DMS 273 treated with DMSO at 0.1 percent for 48 hours (cell line): ENCODE measurements at regions not wholly inside any gene's neighbourhood (a gene's known extent, or its start where the extent isn't known, plus 50 kb on each side); places are given as distances from the start of the nearest gene placed in this dataset.

Experiments used
- DNase-seq: peaks from one replicate; lab custom pipeline; 2025; lab: John Stamatoyannopoulos, UW

DNA sequence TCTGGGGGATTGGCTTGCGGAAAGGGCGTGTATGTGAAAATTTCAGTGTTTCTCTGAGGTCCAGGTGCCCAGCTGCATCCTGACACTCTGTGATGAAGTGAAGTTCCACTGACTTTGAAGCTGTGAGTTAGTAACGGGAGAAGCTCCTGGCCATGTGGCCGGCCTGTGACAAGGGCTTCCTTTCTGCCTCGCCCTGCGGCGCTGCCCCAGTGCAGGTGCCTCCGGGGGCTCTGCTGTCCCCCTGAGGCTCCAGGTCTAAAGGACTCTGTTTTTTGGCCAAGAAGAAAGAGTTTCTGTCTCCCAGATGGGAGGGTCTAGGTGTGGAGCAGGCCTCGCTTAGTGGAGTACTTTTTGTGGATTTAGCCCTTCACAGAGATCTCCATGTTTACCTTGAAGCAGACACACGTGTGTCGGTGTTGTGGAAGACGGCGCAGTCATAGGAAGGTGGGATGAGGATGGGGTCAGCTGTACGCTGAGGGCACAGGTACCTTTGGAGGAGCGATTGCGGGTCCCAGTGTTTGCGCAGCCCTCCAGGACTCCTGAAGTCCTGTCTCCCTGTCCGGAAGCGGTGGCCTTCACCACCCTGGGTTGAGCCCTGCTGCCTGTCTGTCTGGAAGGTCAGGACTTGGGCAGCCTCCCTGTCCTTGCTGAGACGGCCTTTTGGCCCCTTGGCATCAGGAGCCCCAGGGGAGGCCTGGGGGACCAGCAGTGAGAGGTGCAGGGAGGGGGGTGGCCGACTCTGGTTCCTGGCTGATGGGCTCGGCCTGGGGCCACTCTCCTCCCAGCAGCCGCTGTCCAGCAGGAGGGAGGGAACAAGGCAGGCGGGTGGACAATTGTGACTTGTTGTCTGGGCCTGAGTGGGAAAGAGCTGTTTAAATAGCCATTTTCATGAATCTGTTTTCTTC is 1249.3 kb downstream of the BRD1 start:
- DNase-seq: no peak

DNA sequence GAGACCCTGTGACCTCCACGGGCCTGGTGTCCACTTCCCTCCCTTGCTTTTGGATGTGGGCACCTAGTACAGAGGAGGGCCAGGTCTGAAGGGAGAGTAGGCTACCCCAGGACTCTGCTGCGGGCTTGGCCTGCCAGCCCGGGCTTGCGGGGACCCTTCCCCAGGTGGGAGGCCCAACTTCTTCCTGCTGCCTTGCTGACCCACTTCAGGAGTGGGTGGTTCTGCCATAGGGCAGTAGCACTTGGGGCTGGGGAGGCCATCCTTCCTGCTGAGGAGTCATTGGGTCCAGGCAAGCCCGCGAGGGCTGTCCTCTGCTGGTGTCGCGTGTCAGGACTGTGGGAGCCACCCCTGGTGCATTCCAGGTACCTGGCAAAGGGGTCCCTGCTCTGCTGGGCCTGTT is 1250.0 kb downstream of the BRD1 start:
- no peak for DNase-seq

DNA sequence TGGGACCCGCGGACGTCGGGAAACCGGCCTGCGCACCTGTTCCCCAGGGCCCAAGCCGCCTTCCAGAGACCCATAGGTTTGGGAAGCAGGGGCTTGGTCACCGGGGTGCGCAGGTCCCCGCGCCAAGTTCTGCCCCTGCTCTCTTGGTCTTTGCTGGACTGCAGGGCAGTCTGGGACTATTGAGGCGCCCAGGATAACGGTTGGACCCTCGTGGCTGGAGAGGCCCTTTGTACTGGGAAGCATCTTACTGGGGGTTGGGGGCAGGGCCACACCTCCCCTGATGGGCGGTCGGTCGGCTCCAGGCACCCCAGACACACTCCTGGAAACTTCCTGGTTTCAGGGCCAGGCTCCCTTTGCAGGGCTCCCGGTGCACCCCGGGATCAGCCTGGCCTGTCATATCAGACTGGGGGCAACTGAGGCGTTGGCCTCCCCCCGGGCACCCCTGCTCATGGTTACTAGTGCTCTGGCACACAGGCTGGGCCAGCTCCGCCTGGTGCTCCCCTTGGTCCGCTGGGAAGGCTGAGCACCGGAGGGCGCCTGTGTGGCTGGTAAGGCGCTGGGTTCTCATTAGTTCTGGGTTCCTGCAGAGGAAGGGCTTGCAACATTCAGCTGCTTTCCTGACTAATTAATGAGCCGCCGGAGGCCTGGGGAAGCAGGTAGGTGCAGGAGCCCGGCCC is 1250.5 kb downstream of the BRD1 start:
- DNase-seq: no peak

DNA sequence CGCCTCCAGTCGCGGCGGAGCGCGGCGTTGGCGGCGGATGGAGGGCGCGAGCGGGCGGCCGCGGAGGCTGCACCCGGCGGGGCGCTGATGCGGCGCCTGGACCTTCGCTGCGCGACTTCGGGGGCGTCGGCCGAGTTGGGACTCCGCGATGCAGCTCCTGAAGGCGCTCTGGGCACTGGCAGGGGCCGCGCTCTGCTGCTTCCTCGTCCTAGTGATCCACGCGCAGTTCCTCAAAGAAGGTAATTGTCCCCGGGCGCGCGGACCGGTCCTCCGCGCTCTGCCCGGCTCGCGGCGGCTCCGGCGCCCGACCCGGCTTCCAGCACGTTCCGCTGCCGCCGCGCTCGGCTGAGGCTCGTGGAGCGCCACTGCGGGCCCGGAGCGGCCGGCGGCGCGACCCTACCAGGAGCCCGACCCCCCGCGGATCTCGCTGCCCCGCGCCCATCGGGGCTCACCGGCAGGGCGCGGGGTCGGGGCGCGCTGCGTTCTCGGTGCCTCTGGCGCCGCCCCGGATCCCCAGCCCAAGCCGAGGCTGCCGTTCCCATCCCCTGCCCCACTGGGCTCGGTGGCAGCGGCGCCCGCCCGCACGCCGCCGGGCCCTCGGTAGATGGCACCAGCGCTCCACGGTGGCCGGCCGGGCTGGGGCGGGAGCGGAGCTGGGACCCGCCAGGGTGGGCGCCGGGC is 1251.2 kb downstream of the BRD1 start:
- DNase-seq: no peak

DNA sequence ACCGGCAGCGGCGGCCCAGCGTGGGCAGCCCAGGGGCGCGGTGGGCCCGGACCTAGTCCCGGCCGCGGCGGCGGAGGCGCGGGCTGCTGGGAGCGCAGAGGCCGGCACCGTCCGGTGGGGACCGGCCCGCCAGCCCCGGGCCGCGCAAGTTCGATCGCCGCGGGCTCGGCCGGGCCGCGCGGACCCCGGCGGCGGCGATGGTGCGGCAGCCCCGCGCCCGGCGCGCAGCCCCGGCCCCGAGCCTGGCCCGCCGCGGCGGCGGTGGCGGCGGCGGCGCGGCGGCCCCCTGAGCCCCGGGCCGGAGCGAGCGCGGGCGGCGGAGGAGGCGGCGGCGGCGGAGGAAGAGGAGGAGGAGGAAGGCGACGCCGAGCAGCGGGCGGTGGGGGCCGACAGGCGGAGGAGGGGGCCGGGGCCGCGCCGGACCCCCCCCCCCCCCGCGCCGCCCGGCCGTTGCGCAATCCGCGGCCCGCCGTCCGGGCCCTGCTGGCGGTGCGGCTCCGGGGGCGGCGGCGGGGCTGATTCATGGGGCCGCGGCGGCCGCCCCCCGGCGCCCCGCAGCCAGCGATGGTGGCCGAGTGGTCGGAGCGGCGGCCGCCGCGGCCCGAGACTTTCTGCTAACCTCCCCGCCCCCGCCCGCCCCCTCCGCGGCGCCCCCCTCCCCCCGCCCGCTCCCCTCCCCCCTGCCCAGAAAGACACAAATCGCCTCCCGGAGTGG is 1251.9 kb downstream of the BRD1 start:
- no peak for DNase-seq

DNA sequence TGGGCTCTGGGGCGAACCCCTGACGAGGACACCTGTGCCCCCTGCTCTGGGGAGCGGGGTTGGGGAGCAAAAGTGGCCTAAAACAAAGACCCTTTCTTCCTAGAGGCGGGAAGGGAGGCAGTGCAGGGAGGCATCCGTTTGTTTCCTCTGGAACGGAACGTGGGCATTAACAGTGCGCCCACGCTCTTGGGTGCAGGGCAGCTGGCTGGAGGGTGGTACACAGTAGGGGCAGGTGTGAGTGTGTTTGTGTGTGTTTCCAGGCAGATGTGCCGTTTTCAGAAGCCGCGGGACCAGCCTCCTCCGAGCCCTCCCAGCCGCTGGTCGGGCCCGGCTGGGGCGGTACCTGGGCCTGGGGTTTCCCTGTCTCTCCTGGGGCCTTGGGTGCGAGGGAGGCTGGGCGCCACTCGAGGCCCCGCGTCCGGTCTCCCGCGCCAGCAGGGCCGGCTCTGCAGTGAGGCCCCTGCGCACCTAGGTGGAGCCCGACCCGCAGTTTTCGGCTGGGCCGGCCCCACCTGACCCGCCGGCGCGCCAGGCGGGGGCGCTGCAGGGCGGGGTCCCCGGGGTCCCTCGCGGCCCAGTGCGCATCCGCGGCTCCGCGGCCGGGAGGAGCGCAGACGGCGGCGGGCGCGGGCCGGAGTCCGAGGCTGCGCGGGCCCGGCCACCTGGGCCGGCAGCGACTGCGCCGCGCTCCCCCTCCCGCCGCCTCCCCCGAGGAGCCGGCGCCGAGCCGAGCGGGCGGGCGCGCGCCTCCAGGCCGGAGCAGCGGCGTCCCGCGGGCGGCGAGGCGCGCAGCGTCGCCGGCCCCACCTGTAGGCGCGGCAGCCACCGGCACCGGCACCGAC is 1252.7 kb downstream of the BRD1 start:
- DNase-seq: no peak

DNA sequence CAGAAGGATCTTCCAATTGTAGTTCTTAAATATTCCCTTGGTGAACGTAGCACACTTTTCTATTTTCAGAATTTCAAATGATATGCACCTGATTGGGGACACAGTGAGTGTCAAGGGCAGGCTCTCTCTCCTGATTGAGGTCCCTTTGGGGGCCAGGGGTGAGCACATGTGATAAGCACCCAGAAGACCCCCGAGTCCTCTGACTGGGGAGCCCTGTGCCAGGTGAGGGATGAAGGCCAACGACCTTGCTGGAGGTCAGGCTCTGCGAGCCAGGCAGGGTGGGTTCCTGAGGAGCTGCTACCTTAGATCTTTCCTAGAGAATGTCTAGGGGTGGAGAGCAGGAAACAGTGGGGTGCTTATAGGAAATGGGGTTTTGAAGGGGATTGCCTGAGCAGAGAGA is 1253.9 kb downstream of the BRD1 start:
- no peak for DNase-seq

DNA sequence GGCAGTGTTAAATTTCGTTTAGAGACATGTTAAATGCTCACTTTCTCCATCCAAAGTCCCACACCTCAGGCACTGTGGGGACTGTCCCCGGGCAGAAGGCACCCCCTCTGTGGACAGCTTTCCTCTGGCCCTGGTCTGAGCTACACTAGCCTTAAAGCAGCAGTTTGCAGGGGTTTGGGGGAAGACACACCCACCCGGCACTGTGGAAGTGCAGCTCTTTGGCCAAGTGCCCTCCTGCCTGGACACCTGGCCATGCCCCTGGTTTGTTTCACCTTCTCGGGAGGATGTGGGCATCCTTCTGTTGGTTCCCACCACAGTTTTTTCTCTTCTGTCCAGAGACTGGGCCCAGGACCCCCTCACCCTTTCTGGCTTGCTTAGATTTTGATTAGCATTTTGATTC is 1254.7 kb downstream of the BRD1 start:
- DNase-seq: no peak

DNA sequence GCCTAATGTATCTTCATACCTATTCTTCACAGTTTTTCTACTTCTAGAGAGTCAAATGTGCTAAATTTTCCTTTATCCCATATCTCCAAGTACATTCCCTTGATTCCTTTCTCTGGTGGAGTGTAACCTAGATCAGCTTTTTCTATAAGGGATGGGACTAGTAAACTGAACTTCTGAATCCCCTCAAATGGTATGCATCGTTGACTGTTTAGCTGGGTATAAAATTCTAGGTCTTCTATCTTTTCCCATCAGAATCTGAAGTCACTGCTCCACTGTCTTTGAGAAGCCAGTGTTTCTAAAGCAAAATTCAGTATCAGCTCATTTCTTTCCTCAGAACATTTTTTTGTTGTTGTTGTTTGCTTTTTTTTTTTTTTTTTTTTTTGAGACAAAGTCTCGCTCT is 1256.8 kb downstream of the BRD1 start:
- no peak for DNase-seq

DNA sequence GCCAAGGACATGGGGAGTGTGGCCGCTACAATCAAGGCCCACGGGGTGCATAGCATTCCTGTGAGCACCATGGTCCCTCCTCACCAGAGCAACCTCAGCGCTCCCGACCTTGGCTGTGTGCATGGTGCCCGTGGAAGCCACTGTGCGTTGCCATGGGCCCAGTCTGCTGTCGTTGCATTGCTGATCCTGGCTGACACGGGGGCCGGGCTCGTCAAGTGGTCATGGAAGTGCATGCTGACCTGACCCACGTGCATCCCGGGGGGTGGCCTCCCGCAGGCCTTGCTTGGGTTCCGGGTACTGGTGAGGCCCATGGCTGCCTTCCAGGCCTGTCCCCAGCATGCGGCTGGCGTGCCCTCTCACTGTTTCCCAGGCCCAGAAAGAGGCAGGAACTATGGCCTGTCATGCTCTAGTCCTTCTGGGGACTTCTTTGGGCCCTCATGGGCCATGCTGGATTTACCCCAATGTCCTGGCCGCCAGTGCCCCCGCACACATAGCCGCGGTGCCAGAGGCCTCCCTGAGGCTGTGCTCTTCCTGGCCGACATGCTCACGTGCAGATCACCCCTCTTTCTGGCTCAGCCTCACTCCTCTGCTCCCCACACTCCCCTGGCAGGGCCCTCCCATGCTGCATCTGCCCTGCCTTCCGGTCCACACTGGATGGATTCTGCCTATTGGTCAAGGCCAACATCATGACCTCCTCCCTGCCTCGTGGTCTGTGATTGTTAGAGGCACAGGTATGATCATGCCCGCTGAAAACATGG is 1258.0 kb downstream of the BRD1 start:
- DNase-seq: no peak

DNA sequence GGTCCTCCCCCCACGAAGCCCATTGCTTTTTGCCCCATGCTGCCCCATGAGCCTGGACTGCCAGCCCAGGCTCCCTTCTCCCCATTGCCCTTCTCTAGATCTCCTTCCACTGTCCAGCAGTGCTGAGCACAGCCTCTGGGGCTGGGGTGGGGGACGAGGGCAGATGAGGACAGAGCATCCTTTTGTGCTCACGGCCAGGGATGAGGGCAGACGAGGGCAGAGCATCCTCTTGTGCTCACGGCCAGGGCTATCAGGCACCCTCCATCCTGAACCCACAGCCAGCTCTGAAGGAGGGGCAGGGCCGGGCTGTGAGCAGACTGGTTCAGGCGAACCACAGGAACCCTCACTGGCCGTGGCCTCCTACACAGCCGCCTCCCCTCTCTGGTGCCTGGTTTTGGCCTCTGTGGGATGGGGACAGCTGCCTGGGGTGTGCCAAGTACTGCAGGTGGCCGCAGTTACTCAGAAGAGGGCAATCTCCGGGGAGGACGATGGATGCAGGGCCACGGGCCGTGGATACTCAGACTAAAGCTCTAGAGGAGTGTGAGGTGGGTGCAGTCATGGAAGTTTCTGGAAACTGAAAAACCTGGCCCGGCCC is 1258.8 kb downstream of the BRD1 start:
- DNase-seq: no peak

DNA sequence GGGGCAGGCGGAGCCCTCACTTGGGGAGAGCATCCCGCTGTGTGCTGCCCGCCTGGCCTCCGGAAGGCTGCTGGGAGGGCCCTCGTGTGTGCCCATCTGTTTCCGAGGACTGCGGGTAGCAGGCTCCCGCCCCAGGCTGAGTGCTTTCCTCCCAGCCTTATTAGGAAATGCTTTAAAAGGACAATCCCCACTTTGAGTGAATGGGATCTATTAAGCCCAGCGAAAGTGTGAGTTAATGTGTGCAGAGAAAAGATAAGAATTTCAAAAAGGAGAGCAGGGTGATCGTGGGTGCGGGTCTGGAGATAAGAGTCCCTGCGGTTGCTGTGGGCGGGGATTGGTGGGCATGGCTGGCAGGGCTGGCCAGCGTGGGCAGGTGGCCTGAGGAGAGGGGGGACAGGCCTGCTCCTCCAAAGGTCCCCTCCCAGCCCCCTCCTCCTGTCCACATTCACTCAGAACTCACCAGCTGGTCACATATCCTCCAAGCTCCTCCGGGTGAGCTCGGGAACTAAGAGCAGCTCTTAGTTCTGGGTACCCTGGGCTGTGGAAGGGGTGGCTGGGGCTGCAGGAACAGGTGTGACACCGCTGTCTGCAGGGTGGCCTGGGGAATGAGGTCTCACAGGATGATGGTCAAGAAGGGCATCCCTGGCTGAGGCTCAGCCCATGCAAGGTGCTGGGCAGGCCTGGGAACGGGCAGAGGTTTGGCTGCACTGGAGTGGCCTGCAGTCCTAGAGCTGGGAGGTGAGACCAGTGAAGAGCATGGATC is 1260.3 kb downstream of the BRD1 start:
- peak; percentile 29 for DNase-seq

DNA sequence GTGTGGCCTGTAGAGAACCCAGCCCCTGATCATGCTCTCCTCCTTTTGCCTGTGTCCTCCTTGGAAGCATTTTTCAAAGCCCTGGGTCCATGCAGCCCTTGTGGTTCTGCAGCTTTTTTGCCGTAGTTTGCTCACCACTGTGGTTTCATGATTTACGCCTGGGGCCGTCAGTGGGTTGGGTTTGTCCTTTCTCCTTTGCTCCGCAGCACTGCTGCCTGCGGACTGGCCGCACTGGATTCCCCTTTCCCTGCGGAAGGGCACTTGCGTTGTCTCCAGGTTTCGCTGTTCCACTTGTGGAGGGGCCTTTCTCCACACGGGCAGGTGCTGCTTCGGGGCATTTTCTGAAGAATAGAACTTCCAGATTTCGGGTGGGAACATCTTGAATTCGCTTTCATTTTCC is 1260.9 kb downstream of the BRD1 start:
- no peak for DNase-seq

DNA sequence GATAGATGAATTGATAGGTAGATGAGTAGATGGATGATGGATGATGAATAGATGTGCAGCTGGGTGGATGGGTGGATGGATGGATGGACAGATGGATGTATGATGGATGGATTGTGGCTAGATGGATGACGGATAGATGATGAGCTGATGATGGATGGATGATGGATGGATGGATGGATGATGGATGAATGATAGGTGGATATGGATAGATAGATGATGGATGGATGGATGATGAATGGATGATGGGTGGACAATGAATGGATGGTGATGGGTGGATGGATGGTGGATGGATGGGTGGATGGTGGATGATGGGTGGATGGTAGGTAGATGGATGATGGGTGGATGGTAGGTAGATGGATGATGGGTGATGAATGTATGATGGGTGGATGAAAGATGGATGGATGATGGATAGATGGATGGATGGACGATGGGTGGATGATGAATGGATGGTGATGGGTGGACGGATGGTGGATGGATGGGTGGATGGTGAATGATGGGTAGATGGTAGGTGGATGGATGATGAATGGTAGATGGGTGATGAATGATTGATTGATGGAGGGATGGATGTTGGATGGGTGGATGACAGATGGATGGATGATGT is 1261.7 kb downstream of the BRD1 start:
- no peak for DNase-seq

DNA sequence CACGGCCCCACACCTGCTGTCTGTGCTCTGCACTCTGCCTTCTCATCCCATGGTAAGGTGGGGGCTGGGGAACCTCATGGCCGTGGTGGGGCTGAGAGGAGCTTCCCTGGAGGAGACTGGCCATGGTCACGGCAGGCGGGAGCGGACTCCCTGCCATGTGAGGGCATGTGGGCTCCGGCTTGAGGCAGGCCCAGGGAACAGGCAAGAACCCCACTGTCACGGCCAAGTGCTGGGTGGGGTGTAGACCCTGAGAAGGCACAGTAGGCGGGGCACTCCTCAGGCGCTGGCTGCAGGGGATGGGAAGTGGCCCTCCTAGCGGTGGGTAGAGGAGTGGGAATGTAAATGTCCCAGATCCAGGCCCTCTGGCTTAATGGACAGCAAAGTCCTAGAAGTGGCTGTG is 1262.7 kb downstream of the BRD1 start:
- DNase-seq: no peak

DNA sequence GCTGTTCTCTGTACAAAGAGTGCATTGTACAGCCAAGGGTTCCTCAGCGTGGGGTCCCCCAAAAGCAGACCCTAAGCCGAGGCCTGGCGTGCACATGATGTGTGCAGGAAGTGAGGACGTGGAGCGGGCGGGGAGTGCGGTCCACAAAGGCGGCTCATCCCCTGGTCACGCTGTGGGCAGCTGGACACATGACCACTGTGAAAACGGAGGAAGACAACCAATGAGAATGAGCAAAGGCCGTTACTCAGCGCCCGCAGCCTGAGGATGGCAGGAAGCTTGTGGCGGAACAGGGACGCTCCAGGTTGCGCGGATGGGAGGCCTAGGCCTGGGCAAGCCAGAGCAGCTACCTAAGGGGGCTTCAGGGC is 1263.7 kb downstream of the BRD1 start:
- DNase-seq: no peak

DNA sequence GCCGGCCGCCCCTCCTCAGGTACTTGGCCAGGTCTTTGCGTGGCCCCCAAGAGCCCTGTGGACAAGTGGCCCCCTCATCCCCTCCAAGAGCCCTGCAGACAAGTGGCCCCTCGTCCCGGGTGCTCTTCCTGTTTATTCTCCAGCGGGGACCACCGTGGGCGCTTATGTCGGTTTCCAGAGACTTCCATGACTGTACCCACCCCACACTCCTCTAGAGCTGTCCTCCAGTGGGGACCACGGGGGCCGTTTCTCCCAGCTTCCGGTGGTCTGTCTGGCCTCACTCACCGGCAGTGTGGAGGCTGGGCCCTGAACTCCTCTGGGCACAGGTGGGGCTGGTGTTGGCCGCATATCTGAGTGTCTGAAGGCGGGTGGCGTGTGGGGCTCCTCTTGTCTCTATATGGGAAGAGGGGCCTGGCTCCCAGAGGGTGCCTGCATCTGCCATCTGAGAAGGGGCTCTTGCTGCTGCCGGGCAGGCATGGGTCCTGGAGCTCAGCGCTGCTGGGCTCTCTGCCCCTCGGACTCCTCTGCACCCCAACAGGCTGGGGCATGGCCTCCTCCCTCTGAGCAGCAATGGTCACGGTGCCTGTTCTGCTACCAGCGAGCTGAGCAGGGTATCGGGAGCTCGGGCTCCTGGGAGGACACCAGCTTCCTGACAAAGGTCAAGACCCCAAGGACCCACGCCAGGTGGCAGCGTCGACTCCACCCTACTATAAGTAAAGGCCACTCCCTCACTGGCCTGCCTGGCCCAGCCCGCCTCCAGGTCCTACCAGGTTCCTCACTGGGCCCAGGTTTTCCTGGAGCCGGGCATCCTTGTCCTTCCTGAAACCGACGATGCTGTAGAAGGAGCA is 1264.3 kb downstream of the BRD1 start:
- DNase-seq: no peak

DNA sequence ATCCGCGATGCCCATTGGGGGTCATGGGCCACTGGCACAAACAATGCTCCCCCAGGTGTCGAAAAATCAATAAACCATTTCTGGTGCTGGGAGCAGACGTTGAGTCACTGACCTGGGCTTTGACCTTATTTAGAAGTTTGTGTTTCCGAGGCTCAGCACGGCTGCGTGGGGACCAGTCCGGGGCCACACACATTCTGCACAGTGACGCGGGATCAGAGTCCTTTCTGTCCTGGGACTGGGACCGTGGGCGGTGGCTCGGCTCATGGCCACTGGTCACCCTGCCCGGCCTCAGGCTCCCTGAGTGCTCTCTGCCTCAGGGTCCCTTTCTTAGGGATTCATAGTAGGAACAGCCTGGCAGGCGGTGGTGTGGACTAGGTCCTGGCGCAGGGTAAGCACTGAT is 1266.0 kb downstream of the BRD1 start:
- no peak for DNase-seq
